NCI-H2029 (cell line): ENCODE measurements at regions not wholly inside any gene's neighbourhood (a gene's known extent, or its start where the extent isn't known, plus 50 kb on each side); places are given as distances from the start of the nearest gene placed in this dataset.
"Not testable (repeated sequence)": the region's sequence is repeated elsewhere in the genome, so short reads cannot be mapped to it uniquely, and the experiment has no call there.

ENCODE experiments used
- DNase-seq: peaks from one replicate; lab custom pipeline; 2025; lab: John Stamatoyannopoulos, UW

DNA sequence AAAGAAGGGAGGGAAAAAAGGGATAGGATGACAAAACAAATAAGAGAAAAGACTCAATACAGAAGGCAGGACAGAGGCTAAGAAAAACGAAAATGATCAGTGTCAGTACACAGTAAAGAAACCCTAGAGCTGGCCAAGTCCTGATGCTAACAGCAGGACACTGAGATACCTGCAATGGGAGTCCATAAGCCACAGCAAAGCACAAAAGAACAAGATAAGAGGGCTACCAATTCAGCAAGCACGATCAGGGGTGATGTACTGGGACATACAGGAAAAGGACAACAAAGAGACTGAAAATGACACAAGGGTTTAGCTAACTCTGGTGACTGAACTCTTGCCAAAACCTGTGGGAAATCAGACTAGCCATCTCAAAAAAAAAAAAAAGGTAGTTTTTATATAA, 1072.6 kb upstream of the COX7C start:
- DNase-seq: no peak

DNA sequence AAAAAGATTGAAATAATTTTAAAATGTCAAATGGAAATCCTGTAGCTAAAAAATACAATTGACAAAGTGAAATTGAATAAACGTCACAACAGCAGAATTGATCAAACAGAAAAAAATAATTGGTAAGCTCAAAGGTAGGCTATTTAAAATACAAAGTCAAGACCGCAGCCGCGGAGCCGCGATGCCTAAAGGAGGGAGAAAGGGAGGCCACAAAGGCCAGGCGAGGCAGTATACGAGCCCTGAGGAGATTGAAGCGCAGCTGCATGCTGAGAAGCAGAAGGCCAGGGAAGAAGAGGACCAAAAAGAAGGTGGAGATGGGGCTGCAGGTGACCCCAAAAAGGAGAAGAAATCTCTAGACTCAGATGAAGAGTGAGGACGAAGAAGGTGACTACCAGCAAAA, 1068.5 kb upstream of the COX7C start:
- DNase-seq: no peak

DNA sequence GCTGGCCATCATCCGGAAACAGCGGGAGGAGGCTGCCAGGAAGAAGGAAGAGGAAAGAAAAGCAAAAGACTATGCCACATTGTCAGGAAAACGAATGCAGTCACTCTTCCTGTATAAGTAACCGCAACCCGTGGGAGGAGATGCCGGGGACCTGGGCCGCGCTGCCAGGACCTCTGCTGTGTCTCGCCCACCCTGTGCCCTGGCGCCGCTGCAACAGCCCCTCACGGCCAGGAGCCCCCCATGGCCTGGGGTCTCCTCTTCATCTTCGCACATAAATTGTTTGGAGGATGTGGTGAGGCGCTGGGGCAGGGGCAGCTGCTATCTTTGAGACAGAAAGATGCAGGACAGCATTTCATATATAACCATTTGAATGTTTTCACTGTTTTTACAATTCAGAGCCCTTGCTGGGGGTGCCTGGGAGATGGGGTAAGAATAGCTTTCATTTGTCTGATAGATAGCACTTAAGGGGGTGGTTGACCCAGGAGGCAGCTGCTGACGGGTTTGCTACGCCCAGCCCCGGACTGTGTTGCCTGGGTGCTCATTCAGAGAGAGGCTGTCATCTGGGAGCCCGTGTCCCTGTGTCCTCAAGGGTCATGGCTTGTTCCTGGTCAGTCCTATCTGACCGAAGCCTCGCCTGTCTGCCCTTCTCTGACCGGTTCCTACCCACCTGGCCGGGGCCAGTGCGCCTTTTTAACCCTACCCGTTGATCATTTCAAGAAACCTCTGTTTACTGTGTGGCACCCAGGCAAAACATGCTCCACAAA, 1067.7 kb upstream of the COX7C start:
- no peak for DNase-seq

DNA sequence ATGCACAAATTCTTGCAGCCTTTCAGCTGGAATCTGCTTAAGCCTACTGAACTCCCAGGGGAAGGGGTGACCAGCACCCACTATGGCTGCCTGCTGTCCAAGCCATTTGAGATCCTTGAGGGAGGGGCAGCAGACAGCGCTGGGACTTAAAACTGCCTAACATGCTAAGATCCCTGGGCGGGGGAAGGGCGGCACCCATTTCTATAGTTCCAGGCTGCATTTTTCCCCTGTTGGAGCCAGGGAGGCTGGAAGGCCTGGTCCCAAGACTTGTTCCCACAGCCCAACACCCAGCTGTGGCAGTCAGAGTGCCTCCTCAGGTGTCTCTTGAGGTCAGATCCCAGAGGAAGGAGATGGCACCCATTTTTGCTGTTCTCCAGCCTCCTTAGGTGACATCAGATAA, 1061.3 kb upstream of the COX7C start:
- DNase-seq: no peak

DNA sequence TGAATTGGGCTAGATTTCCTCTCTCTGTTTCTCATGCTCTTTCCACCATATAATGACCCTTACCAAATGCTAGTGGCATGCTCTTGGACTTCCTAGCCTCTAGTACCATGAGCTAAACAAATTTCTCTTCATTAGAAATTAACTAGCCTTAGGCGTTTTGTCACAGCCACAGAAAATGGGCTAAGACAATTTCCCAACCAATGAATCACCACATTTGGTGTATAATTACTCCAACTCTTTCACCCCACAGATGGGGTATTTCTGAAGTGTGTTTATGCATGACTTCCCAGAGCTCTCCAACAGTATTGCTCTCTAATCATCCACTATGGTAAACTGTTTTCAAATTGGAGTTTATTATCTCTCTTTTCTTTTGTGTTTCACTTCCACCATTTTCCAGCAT, 1041.1 kb upstream of the COX7C start:
- no peak for DNase-seq

DNA sequence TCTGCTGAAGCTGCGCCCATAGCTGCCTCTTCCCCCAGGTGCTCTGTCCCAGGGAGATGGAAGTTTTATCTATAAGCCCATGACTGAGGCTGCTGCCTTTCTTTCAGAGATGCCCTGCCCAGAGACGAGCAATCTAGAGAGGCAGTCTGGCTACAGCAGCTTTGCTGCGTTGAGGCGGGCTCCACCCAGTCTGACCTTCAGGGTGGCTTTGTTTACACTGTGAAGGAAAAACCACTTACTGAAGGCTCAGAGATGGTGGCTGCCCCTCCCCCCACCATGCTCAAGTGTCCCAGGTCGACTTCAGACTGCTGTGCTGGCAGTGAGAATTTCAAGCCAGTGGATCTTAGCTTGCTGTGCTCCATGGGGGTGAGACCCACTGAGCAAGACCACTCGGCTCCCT, 1029.9 kb upstream of the COX7C start:
- not testable (repeated sequence) for DNase-seq

DNA sequence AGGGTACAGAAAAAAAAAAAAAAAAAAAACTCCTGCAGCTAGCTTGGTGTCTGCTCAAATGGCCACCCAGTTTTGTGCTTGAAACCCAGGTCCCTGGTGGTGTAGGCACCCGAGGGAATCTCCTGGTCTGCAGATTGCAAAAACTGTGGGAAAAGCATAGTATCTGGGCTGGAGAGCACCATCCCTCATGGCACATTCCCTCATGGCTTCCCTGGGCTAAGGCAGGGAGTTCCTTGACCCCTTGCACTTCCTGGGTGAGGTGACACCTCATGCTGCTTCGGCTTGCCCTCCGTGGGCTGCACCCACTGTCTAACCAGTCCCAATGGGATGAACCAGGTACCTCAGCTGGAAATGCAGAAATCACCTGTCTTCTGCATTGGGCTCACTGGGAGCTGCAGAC, 1029.5 kb upstream of the COX7C start:
- DNase-seq: not testable (repeated sequence)

DNA sequence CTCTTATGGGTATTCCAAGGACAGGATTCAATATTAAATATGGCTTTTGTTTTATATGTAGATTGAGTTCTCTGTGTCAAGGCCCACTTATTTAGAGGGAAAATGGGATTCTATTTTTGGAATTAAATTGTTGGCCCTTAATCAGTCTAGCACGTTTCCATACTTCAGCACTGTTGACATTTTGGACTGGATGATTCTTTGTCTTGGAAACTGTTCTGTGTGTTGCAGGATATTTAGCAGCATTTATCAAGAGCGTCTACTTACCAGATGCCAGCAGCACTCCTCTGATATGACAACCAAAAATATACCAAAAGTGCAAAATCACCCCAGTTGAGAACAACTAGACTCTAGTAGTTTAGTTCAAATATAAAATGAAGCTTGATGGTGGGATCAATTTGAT, 1027.0 kb upstream of the COX7C start:
- no peak for DNase-seq

DNA sequence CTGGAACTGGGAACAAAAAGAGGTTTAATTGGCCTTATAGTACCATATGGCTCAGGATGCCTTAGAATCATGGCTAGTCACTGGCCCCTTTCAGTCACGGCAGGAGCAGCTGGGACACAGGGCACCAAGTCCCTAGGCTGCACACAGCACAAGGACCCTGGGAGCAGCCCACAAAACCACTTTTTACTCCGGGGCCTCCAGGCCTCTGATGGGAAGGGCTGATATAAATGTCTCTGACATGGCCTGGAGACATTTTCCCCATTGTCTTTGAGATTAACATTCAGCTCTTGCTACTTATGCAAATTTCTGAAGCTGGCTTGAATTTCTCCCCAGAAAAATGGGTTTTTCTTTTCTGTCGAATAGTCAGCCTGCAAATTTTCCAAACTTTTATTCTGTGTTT, 1026.4 kb upstream of the COX7C start:
- DNase-seq: no peak

DNA sequence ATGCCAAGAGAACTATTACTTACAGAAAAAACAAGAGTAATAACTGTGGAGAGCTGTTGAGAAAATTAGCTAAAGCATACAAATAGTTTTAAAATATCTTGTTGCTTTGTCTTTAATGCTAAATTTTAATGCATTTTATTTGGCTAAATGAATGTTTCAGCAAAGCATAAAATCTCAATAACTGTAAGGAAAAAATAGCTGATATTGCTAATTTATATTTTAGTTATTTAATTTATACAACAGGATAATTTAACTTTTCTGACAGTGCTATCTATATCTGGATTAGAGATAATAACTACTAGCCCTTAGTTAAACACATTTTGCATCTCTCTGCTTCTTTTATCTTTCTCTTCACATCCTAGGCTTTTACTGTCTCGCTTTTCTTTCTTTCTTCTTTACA, 1014.9 kb upstream of the COX7C start:
- no peak for DNase-seq

DNA sequence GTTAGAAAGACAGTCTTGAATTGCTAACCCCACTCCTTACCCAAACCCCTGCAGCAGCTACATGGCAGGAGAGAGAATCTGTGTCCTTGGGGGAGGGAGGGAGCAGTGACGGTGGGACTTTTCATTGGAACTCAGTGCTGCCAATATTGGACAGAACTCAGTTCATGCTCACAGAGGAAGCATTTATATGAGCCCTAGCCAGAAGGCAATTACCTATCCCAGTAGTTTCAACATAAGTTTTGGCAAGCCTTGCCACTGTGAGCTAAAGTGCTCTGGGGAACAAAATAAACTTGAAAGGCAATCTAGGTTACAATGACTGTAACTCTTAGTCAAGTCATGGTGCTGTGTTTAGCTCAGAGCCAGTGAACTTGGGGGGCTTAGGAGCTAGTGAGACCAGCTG, 1013.4 kb upstream of the COX7C start:
- no peak for DNase-seq

DNA sequence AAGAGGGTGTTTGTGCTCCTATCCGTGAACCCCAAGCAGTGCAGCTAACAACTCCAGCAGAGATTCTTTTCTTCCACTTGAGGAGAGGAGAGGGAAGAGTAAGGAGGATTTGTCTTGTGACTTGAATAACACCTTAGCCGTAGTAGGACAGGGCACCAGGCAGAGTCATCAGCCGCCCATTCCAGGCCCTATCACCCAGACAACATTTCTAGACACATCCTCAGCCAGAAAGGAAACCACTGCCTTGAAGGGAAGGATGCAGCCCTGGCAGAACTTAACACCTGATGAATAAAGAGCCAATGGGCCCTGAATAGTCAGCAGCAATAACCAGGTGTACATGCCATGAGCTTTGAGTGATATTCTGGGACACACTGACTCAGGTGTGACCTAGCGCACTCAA, 1013.0 kb upstream of the COX7C start:
- DNase-seq: no peak

DNA sequence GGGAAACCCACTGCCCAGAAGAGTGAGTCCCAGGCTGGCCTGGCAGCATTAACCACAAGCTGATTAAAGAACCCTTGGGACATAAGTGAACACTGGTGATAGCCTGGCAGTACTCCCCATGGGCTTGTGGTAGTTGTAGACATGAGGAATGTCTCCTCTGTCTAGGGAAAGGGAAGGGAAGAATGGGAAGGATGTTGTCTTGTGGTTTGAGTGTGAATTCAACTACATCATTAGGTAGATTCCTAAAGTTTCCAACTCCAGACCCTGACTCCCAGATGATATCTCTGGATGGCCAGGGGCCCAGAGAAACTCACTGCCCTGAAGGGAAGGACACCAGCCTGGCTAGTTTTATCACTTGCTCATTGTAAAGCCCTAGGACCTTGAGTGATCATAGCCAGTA, 1012.4 kb upstream of the COX7C start:
- DNase-seq: no peak

DNA sequence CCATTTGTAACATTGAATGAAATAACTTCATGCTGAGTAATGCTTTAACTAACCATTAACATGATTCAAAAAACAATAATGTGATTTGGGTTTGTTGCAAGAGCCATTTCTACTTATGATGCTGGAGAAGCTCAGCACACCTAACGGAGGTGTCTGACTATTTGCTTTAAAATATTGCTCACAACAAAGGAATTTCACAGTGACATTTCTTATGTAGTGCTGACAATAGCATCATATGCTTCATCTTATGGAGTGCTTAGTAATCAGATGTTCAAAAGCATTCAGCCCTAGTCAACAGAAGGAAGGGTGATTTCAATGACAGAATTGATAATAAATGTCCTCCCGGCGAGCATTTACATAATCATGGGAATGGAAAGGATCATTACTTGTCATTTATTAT, 1003.3 kb upstream of the COX7C start:
- DNase-seq: no peak

DNA sequence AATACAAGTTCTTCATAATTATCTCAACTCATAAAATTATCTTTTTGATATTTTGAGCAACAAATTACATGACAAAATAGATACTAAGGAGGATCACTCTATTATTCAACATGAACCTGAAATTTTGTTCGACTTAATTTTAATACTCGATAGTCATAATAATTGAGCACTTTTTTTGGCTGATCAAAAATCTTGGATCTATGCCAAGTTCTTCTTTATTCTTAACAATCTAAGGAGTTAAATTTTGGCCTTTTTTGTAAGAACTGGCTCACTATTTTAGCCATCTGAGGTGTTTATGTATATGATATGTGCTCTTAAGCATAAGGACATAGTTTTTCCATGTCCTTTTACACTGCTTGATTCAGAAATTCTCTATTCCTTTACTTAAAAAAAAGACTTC, 996.1 kb upstream of the COX7C start:
- DNase-seq: no peak

DNA sequence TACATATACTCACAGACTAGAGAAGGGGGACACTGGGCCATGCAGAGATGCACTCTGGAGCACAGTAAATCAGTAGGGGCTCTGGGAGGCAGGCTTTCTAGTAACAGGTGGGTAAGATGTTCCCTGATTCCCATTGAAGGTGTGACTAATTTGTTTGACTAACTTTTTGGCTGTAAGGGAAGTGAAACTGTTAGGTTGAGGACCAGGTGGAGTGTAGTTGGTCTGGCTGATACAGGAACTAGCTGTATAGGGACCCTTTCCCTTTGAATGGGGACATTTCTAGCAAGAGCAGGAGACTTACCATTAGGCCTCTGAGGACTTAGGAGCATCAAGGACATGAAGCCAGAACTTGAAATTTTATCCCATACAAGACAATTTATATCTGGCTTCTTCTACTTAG, 989.6 kb upstream of the COX7C start:
- no peak for DNase-seq

DNA sequence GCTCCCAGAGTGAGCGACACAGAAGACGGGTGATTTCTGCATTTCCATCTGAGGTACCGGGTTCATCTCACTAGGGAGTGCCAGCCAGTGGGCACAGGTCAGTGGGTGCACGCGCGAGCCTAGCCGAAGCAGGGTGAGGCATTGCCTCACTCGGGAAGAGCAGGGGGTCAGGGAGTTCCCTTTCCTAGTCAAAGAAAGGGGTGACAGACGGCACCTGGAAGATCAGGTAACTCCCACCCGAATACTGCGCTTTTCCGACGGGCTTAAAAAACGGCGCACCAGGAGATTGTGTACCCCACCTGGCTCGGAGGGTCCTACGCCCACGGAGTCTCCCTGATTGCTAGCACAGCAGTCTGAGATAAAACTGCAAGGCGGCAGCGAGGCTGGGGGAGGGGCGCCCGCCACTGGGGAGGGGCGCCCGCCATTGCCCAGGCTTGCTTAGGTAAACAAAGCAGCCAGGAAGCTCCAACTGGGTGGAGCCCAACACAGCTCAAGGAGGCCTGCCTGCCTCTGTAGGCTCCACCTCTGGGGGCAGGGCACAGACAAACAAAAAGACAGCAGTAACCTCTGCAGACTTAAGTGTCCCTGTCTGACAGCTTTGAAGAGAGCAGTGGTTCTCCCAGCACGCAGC, 979.1 kb upstream of the COX7C start:
- peak; percentile 7 for DNase-seq

DNA sequence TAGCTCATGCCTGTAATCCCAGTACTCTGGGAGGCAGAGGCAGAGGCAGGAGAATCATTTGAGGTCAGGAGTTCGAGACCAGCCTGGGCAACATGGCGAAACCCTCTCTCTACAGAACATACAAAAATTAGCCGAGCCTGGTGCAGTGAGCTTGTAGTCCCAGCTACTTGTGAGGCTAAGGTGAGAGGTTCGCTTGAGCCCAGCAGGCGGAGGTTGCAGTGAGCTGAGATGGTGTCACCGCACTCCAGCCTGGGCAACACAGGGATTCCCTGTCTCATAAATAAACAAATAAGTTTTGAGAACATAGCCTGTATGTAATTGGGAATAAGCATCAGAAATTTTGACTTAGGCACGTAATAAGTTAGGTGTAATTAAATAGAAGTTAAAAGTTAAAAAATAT, 971.7 kb upstream of the COX7C start:
- DNase-seq: no peak

DNA sequence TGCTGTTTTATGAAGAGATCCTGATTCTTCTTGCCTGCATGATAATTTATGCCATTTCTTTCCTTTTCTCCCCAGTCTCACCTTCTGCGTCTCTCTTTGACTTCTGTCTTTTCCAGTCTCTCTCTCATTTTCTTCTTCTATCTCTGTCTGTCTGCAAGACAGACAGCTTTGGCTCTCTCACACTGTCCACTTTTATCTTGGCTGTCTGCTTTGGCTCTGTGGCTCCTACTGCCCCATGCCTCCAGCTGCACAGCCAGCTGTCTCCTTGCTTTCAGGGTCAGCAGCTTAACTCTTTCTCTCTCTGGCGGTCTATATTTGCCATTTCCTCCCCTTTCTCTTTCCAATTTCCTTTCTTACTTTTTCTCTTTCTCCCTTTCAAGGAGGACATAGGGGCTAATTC, 971.1 kb upstream of the COX7C start:
- no peak for DNase-seq

DNA sequence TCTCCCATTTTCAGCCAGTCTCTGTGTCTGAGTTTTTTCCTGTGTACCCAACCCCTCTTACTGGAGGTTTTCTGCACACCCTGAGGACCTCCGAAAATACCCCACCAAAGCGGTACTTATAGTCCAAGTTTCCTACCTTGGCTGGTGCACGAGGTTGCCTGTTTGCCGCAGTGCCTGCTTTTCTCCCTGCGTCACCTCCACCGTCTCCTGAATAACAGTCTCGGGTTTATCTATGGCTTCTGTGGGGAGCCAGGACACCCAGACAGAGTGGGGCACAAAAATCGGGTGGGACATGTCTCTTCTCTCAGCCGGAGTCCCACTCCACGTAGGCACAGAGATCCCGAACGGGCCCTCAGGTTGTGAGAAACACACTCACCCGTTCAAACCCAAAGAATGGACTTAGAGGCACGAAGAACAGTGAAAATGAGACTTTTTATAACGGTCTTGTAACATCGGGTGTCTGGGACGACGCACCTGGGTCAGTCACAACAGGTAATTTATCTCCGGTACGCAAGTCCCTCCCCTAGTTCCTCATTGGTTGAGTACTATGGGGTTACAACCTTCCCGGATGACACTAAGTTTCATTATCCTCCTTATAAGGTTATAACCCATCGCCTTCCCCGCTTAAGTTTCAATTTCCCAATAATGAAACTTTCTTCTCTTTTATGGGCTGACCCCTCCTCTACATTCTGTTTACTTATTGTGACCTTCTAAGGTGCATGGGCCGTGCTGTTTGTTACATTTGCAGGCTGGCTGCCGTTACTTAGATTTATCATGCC, 970.2 kb upstream of the COX7C start:
- no peak for DNase-seq

DNA sequence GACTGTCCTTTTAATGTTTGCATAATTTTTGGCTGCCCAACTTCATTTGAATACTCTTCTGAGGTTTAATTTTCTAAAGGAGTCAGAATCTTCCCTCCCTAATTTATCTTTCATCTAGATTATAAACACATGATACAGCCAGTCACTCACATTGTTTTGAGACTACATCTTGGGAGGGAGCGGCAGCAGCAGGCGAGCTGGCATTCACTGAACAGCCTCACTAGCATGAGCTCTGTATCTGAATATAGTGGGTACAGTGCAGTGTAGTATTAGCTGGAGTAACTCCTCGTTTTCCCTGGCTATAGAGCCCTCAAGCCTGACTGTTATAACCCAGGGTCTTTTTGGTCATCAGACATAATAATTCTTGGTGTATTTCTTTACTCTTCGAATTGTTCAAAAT, 969.2 kb upstream of the COX7C start:
- no peak for DNase-seq

DNA sequence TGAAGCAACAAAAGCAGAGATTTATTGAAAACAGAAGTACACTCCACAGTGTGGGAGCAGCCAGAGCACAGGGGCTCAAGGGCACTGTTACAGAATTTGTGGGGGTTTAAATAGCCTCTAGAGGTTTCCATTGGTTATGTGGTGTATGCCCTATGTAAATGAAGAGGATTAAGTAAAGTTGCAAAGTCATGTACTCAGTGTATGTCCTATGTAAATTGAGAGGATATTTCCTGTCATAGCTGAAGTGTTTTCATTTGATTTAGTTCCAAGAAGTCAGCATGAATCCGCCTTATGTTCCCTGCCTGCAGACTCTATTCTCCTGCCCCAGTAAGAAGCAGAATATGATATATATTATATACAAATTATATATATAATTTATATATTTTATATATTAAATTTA, 966.0 kb upstream of the COX7C start:
- DNase-seq: no peak

DNA sequence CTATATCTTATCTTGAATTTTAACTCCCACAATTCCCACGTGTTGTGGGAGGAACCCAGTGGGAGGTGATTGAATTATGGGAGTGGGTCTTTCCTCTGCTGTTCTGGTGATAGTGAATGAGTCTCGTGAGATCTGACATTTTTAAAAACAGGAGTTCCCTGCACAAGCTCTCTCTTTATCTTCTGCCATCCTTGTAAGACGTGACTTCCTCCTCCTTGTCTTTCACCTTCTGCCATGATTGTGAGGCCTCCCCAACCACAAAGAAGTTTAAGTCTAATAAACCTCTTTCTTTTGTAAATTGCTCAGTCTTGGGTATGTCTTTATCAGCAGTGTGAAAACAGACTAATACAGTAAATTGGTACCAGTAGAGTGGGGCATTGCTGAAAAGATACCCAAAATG, 963.6 kb upstream of the COX7C start:
- DNase-seq: not testable (repeated sequence)
